Endothelial cell of umbilical vein (primary cell): ENCODE measurements at regions not wholly inside any gene's neighbourhood (a gene's known extent, or its start where the extent isn't known, plus 50 kb on each side); places are given as distances from the start of the nearest gene placed in this dataset.

Experiments
- BruUV-seq: library from RNA; stranded (reverse); fragments of 400-500 nt; replicated peaks from 2 replicates; lab custom pipeline; 2021; lab: Mats Ljungman, UMichigan
- CTCF ChIA-PET: fragments of 300-600, 350-600 bp; sonication (Branson Sonifier 250); formaldehyde crosslinking; loops from one replicate; lab custom pipeline; 2021; ENCODE audit warnings: antibody characterized with exemption, inconsistent platforms; lab: Charles Lee
- POLR2A ChIA-PET: fragments of 300-600, 350-600 bp; sonication (Branson Sonifier 250); formaldehyde crosslinking; loops from one replicate; lab custom pipeline; 2021; ENCODE audit warnings: antibody characterized with exemption, inconsistent platforms; lab: Charles Lee
- DNase-seq: peaks from one replicate; pipeline ENCODE4 v3.0.0-alpha.2; 2011; ENCODE audit warnings: low read depth, low spot score
- FAIRE-seq: peaks from 2 replicates; lab custom pipeline; 2011; peaks lifted over from hg19 to GRCh38; lab: Jason Lieb, UNC
- H2AFZ ChIP-seq: 2 replicates; pipeline ENCODE4 v1.6.0; 2012; ENCODE audit warnings: low read depth, low read length, control low read depth, inconsistent platforms
- H3K27ac ChIP-seq: 2 replicates; pipeline ENCODE4 v1.5.1; 2011; ENCODE audit warnings: low read depth, mild to moderate bottlenecking, control low read depth, low read length, moderate library complexity; ENCODE audit not compliant: insufficient read depth
- H3K27me3 ChIP-seq, 2 experiments: 2 replicates each; pipeline versions ENCODE4 v1.6.0 to v1.6.1; 2011; ENCODE audit warnings: low read length in 2 of 2, mixed read lengths in 1 of 2; ENCODE audit not compliant: control insufficient read depth in 2 of 2, insufficient read depth in 2 of 2
- H3K36me3 ChIP-seq, 2 experiments: 2 replicates in 1 of 2; 3 replicates in 1 of 2; pipeline ENCODE4 v1.5.1; 2011; ENCODE audit warnings: low read length in 2 of 2, mild to moderate bottlenecking in 1 of 2, moderate library complexity in 1 of 2; ENCODE audit not compliant: control insufficient read depth in 2 of 2, insufficient read depth in 2 of 2; ENCODE audit errors: extremely low read depth in 1 of 2
- H3K4me1 ChIP-seq: 3 replicates; pipeline ENCODE4 v1.5.1; 2011; ENCODE audit warnings: mild to moderate bottlenecking, low read length; ENCODE audit not compliant: control insufficient read depth, insufficient read depth; ENCODE audit errors: extremely low read depth
- H3K4me2 ChIP-seq: 2 replicates; pipeline ENCODE4 v1.6.1; 2011; ENCODE audit warnings: low read length, control low read depth, mixed read lengths; ENCODE audit not compliant: insufficient read depth
- H3K4me3 ChIP-seq, 3 experiments: fragments of 200-600 bp in 1 of 3; sonication (generic), shearing (Covaris generic) in 1 of 3; replicated peaks in 1 of 3; 2 replicates each; pipeline ENCODE4 v1.5.1; 2011 to 2016; ENCODE audit warnings: control low read depth in 3 of 3, low read length in 3 of 3, mild to moderate bottlenecking in 2 of 3, inconsistent platforms in 1 of 3, low read depth in 1 of 3, moderate library complexity in 1 of 3; ENCODE audit not compliant: insufficient read depth in 1 of 3
- H3K79me2 ChIP-seq: 2 replicates; pipeline ENCODE4 v1.6.0; 2012; ENCODE audit warnings: low read length, inconsistent platforms; ENCODE audit not compliant: control insufficient read depth, insufficient read depth
- H3K9ac ChIP-seq: replicated peaks from 2 replicates; pipeline ENCODE3; 2011; ENCODE audit warnings: low read length, control low read depth; ENCODE audit not compliant: insufficient read depth; ENCODE audit errors: extremely low read depth
- H3K9me1 ChIP-seq: replicated peaks from 3 replicates; pipeline ENCODE4 v1.6.0; 2011; ENCODE audit warnings: mild to moderate bottlenecking, low read length; ENCODE audit not compliant: control insufficient read depth, insufficient read depth; ENCODE audit errors: extremely low read depth
- H3K9me3 ChIP-seq: replicated peaks from 2 replicates; pipeline ENCODE4 v1.5.1; 2012; ENCODE audit warnings: low read length, inconsistent platforms; ENCODE audit not compliant: control insufficient read depth, insufficient read depth
- H4K20me1 ChIP-seq: replicated peaks from 2 replicates; pipeline ENCODE3; 2011; ENCODE audit warnings: mild to moderate bottlenecking, low read length; ENCODE audit not compliant: control insufficient read depth, insufficient read depth; ENCODE audit errors: extremely low read depth
- EZH2 ChIP-seq: IDR thresholded peaks from 2 replicates; pipeline ENCODE4 v1.6.1; 2012; ENCODE audit warnings: borderline replicate concordance, low read depth, mild to moderate bottlenecking, moderate library complexity, low read length, inconsistent platforms; ENCODE audit not compliant: severe bottlenecking
- FOS ChIP-seq: IDR thresholded peaks from 2 replicates; pipeline ENCODE4 v1.6.1; 2011; ENCODE audit warnings: mild to moderate bottlenecking, low read length, moderate library complexity, borderline replicate concordance; ENCODE audit not compliant: insufficient read depth
- GATA2 ChIP-seq: IDR thresholded peaks from 2 replicates; pipeline ENCODE4 v1.7.0; 2011; ENCODE audit warnings: low read depth, mild to moderate bottlenecking, moderate library complexity, mixed read lengths, low read length; ENCODE audit not compliant: insufficient read length, insufficient read depth
- JUN ChIP-seq: IDR thresholded peaks from 2 replicates; pipeline ENCODE4 v1.6.1; 2011; ENCODE audit warnings: borderline replicate concordance, low read depth; ENCODE audit not compliant: insufficient read length, insufficient read depth
- MYC ChIP-seq: IDR thresholded peaks from one replicate; pipeline ENCODE4 v1.6.1; 2011; ENCODE audit warnings: mild to moderate bottlenecking, low read depth, low read length
- POLR2A ChIP-seq: IDR thresholded peaks from 2 replicates; pipeline ENCODE4 v1.6.1; 2012; ENCODE audit warnings: low read depth, mild to moderate bottlenecking, control low read depth, low read length
- POLR2AphosphoS5 ChIP-seq: IDR thresholded peaks from 2 replicates; pipeline ENCODE4 v1.6.1; 2012; ENCODE audit warnings: low read depth, mild to moderate bottlenecking, control low read depth, low read length, moderate library complexity; ENCODE audit not compliant: insufficient read depth
- dilution Hi-C: fragments of 300-500 bp; cut with MboI; formaldehyde crosslinking; loops from one replicate; pipeline ENCODE4 v1.15.0; 2019; ENCODE audit warnings: low sequenced_read_pairs; ENCODE audit not compliant: extremely low pct_ligation_motif_present
- intact Hi-C: fragments of 100-400 bp; cut with micrococcal nuclease; formaldehyde crosslinking; loops from one replicate; pipeline ENCODE4 v1.10.0; 2022
- TF ChIP-seq, protein P1 (sequence below): IDR thresholded peaks from 2 replicates; pipeline ENCODE4 v1.6.1; 2011; ENCODE audit not compliant: insufficient read depth, insufficient read length
- TF ChIP-seq, protein P2 (sequence below), 2 donors: IDR thresholded peaks; 1 replicate in 1 of 2; 2 replicates in 1 of 2; pipeline ENCODE4 v1.5.1; 2011; ENCODE audit warnings: low read length in 2 of 2, mild to moderate bottlenecking in 2 of 2, moderate library complexity in 2 of 2, control low read depth in 1 of 2, inconsistent platforms in 1 of 2, low read depth in 1 of 2; ENCODE audit not compliant: insufficient read depth in 1 of 2; ENCODE audit errors: extremely low read depth in 1 of 2

GRCh38 chr4:15164571-15164970 lies 162.3 kb downstream of the CPEB2 start:
- no peak for FAIRE-seq
- CTCF ChIA-PET = interaction anchor here (1.4 kb wide), 1 partner anchor 1508 kb away, joined by 7 read pairs; no protein-coding TSS in a partner anchor
- Histone ChIP-seq H3K9me1 (no peaks in the 10 kb centered on the region), H3K4me1 (no peaks in the 10 kb centered on the region), H3K9ac (no peak overlapping the region), H3K4me3 (no peak overlapping the region), H3K36me3 (no peaks in the 10 kb centered on the region), H3K27me3 (peaks cover 0 to 9% of the 10 kb centered on the region in 2 experiments), H3K9me3 (no peaks in the 10 kb centered on the region), H3K79me2 (no peaks in the 10 kb centered on the region), H4K20me1 (no peaks in the 10 kb centered on the region), H2AFZ (no peak overlapping the region), H3K27ac (no peak overlapping the region), H3K4me2 (no peak overlapping the region)
- no TSS peak for BruUV-seq
- POLR2A ChIA-PET = no interaction called here
- DNase-seq = no peak
- dilution Hi-C loops = no loop called here
- intact Hi-C loops = no loop called here
- TF ChIP-seq POLR2AphosphoS5 (no peak), JUN (no peak), EZH2 (no peak)

GRCh38 chr4:15167743-15168142 lies 165.5 kb downstream of the CPEB2 start:
- H3K4me3 ChIP-seq = no peak overlapping the region
- no peak overlapping the region for H3K9ac ChIP-seq
- H3K4me1 ChIP-seq = no peaks in the 10 kb centered on the region
- no peak overlapping the region for H3K4me2 ChIP-seq
- POLR2A ChIA-PET = no interaction called here
- TF ChIP-seq GATA2 (no peak), POLR2AphosphoS5 (no peak), EZH2 (no peak), FOS (no peak), MYC (no peak), POLR2A (no peak), JUN (no peak)
- TF ChIP-seq, protein P1, sequence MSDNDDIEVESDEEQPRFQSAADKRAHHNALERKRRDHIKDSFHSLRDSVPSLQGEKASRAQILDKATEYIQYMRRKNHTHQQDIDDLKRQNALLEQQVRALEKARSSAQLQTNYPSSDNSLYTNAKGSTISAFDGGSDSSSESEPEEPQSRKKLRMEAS = no peak
- TF ChIP-seq, protein P2, sequence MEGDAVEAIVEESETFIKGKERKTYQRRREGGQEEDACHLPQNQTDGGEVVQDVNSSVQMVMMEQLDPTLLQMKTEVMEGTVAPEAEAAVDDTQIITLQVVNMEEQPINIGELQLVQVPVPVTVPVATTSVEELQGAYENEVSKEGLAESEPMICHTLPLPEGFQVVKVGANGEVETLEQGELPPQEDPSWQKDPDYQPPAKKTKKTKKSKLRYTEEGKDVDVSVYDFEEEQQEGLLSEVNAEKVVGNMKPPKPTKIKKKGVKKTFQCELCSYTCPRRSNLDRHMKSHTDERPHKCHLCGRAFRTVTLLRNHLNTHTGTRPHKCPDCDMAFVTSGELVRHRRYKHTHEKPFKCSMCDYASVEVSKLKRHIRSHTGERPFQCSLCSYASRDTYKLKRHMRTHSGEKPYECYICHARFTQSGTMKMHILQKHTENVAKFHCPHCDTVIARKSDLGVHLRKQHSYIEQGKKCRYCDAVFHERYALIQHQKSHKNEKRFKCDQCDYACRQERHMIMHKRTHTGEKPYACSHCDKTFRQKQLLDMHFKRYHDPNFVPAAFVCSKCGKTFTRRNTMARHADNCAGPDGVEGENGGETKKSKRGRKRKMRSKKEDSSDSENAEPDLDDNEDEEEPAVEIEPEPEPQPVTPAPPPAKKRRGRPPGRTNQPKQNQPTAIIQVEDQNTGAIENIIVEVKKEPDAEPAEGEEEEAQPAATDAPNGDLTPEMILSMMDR (IDR thresholded peaks at IDR 0.05; ENCODE audit: extremely low read depth in 1 of 2, insufficient read depth in 1 of 2, low read depth in 1 of 2, low read length in 2 of 2) = no peak
- H3K27ac ChIP-seq = no peak overlapping the region
- peaks cover 0 to 3% of the 10 kb centered on the region in 2 experiments for H3K27me3 ChIP-seq
- BruUV-seq = no TSS peak
- intact Hi-C loops = no loop called here
- H3K79me2 ChIP-seq = no peaks in the 10 kb centered on the region
- no peak for FAIRE-seq
- no peaks in the 10 kb centered on the region for H3K9me3 ChIP-seq
- CTCF ChIA-PET = no interaction called here
- H4K20me1 ChIP-seq = no peaks in the 10 kb centered on the region
- no peaks in the 10 kb centered on the region for H3K36me3 ChIP-seq
- DNase-seq = no peak
- no peaks in the 10 kb centered on the region for H3K9me1 ChIP-seq
- dilution Hi-C loops = no loop called here
- no peak overlapping the region for H2AFZ ChIP-seq
